GM23338 (cell line): ENCODE measurements at regions not wholly inside any gene's neighbourhood (a gene's known extent, or its start where the extent isn't known, plus 50 kb on each side); places are given as distances from the start of the nearest gene placed in this dataset.

ENCODE experiments used
- CREB1 ChIP-seq: fragments of 250-450 bp; sonication (Bioruptor Pico); IDR thresholded peaks from 2 replicates; pipeline ENCODE4 v1.5.0; 2020; ENCODE audit warnings: low read depth, mild to moderate bottlenecking, moderate library complexity
- CTCF ChIP-seq, 2 experiments: fragments of 200-600 bp in 1 of 2; sonication (generic) in 1 of 2; conservative IDR thresholded peaks; 2 replicates each; pipeline versions ENCODE4 v1.5.1 to v1.6.1; 2016 to 2017; ENCODE audit warnings: antibody characterized with exemption in 2 of 2, low read depth in 2 of 2, mild to moderate bottlenecking in 2 of 2, moderate library complexity in 1 of 2
- ETS1 ChIP-seq: IDR thresholded peaks from 2 replicates; pipeline ENCODE4 v1.6.1; 2016; ENCODE audit warnings: antibody characterized with exemption
- EZH2 ChIP-seq: fragments of 200-600 bp; sonication (generic); IDR thresholded peaks from one replicate; pipeline ENCODE4 v1.8.0; 2017; ENCODE audit warnings: antibody characterized with exemption, mild to moderate bottlenecking, low read depth; ENCODE audit not compliant: unreplicated experiment
- EZH2phosphoT487 ChIP-seq: fragments of 200-600 bp; sonication (generic); IDR thresholded peaks from one replicate; pipeline ENCODE4 v1.8.1; 2018; ENCODE audit warnings: antibody characterized with exemption; ENCODE audit not compliant: unreplicated experiment
- JUNB ChIP-seq: IDR thresholded peaks from one replicate; pipeline ENCODE4 v1.6.1; 2016; ENCODE audit warnings: antibody characterized with exemption; ENCODE audit not compliant: unreplicated experiment
- POLR2AphosphoS5 ChIP-seq: IDR thresholded peaks from 2 replicates; pipeline ENCODE4 v1.6.1; 2016; ENCODE audit warnings: antibody characterized with exemption, low read depth
- REST ChIP-seq: IDR thresholded peaks from one replicate; pipeline ENCODE4 v1.6.1; 2018; ENCODE audit warnings: antibody characterized with exemption; ENCODE audit not compliant: unreplicated experiment
- STAT1 ChIP-seq: IDR thresholded peaks from one replicate; pipeline ENCODE4 v1.6.1; 2016; ENCODE audit warnings: antibody characterized with exemption; ENCODE audit not compliant: unreplicated experiment
- ZNF114 ChIP-seq: fragments of 250-450 bp; sonication (Bioruptor Pico); IDR thresholded peaks from 2 replicates; pipeline ENCODE4 v1.5.0; 2020; ENCODE audit warnings: mild to moderate bottlenecking, moderate library complexity
- ZNF331 ChIP-seq: fragments of 250-450 bp; sonication (Bioruptor Pico); IDR thresholded peaks from 2 replicates; pipeline ENCODE4 v1.5.0; 2020; ENCODE audit warnings: low read depth, mild to moderate bottlenecking, moderate library complexity

GRCh38 chr10:28177944-28178637, 124.8 kb downstream of the MPP7 start:
- no peak for TF ChIP-seq POLR2AphosphoS5
- no peak for TF ChIP-seq CREB1
- no peak for TF ChIP-seq CTCF (conservative IDR thresholded peaks at IDR 0.05; ENCODE audit: low read depth in 2 of 2)
- TF ChIP-seq ETS1: no peak
- no peak for TF ChIP-seq EZH2phosphoT487
- no peak for TF ChIP-seq EZH2
- no peak for TF ChIP-seq JUNB
- no peak for TF ChIP-seq REST
- TF ChIP-seq ZNF114: no peak
- no peak for TF ChIP-seq STAT1
- no peak for TF ChIP-seq ZNF331 (CRISPR knock-in tag)
